Thymus (tissue), 11 donors: ENCODE measurements at regions not wholly inside any gene's neighbourhood (a gene's known extent, or its start where the extent isn't known, plus 50 kb on each side); places are given as distances from the start of the nearest gene placed in this dataset.

ENCODE experiments used
- DNase-seq, 9 donors: peaks; one replicate each; pipeline ENCODE4 v3.0.0-alpha.2; 2013; ENCODE audit warnings: low spot score in 9 of 9, low read depth in 6 of 9, missing footprints in 1 of 9
- H3K27ac ChIP-seq, 2 donors: one replicate each; pipeline ENCODE4 v1.5.1; 2013; ENCODE audit warnings: control low read depth in 1 of 2, low read depth in 1 of 2, low read length in 1 of 2, mild to moderate bottlenecking in 1 of 2, moderate library complexity in 1 of 2
- H3K27me3 ChIP-seq, 2 donors: one replicate each; pipeline ENCODE4 v1.5.1; 2013; ENCODE audit warnings: low read length in 1 of 2; ENCODE audit not compliant: control insufficient read depth in 2 of 2, insufficient read depth in 1 of 2
- H3K36me3 ChIP-seq, 2 donors: one replicate each; pipeline ENCODE4 v1.5.1; 2013; ENCODE audit warnings: low read length in 1 of 2, mild to moderate bottlenecking in 1 of 2, moderate library complexity in 1 of 2; ENCODE audit not compliant: control insufficient read depth in 2 of 2, insufficient read depth in 2 of 2
- H3K4me1 ChIP-seq, 2 donors: one replicate each; pipeline ENCODE4 v1.5.1; 2013; ENCODE audit warnings: low read length in 2 of 2; ENCODE audit not compliant: control insufficient read depth in 2 of 2, insufficient read depth in 2 of 2
- H3K4me3 ChIP-seq, 2 donors: one replicate each; pipeline ENCODE4 v1.5.1; 2013; ENCODE audit warnings: low read length in 2 of 2, control low read depth in 1 of 2, mild to moderate bottlenecking in 1 of 2
- H3K9me3 ChIP-seq, 2 donors: one replicate each; pipeline ENCODE4 v1.5.1; 2013; ENCODE audit warnings: low read length in 1 of 2, mild to moderate bottlenecking in 1 of 2; ENCODE audit not compliant: control insufficient read depth in 2 of 2, insufficient read depth in 1 of 2
- WGBS: extraction: QIAGEN DNeasy Blood & Tissue Kit; methylation state at CpG from one replicate; pipeline ENCODE4 v1.1.7; 2013; 5-methylcytosine and 5-hydroxymethylcytosine counted together
- donor health status: healthy.

DNA sequence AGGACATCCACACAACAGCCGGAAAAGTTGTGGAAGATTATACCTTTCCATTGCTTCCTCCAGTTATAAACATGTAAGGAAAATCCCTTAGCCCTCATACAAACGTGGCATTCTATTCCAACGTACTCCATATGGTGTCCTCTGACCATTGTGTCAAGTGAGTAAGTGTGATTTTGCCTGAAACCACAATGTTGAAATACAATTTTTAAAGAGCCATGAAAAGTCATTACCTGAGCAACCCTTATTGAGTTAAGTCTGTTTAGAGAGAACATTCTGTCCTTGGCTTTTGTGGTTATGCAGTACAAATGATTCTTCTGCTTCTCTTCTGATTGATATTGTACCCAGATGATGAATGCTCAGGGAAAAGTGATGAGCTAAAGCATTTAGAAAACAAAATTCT lies 530.1 kb downstream of the HAO1 start:
- WGBS: 82% methylated on average over 3 of the region's 3 CpGs
- H3K36me3 ChIP-seq: no peaks in the 10 kb centered on the region
- no peaks in the 10 kb centered on the region for H3K27me3 ChIP-seq
- DNase-seq: no peak
- no peaks in the 10 kb centered on the region for H3K9me3 ChIP-seq
- no peak overlapping the region for H3K4me3 ChIP-seq
- H3K27ac ChIP-seq: no peak overlapping the region
- no peaks in the 10 kb centered on the region for H3K4me1 ChIP-seq

DNA sequence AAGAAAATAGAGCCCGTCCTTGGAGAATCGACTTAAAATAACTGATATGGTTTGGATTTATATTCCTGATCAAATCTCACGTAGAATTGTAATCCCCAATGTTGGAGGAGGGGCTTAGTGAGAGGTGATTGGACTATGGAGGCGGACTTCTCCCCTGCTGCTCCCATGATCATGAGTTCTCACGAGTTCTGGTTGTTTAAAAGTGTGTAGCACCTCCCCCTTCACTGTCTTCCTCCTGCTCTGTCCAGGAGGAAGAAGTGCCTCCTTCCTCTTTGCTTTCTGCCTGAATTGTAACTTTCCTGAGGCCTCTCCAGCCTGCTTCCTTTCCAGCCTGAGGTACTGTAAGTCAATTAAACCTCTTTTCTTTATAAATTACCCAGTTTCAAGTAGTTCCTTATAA lies 529.2 kb downstream of the HAO1 start:
- WGBS: 75% methylated on average over 5 of the region's 5 CpGs
- no peaks in the 10 kb centered on the region for H3K4me1 ChIP-seq
- H3K27me3 ChIP-seq: no peaks in the 10 kb centered on the region
- no peak overlapping the region for H3K27ac ChIP-seq
- no peaks in the 10 kb centered on the region for H3K9me3 ChIP-seq
- H3K36me3 ChIP-seq: no peaks in the 10 kb centered on the region
- no peak overlapping the region for H3K4me3 ChIP-seq
- no peak for DNase-seq

DNA sequence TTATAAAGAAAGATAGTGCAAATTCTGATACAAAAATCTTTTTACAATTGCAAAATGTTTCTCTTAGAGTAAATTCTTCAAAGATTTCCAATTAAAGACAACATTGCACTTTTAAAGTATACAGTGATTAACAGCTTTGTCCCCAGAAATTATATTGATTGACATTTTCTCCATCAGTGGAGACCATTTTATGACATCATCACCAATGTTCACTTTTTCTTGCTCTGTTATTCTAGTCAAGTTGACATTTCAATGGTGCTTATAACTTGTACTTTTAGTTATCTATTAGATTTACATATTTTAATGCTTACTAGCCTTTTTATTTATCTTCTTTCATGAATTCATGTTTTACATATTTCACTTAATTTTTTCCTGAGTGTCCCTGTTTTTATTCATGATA lies 524.8 kb downstream of the HAO1 start:
- no peak for DNase-seq
- no peak overlapping the region for H3K4me3 ChIP-seq
- H3K27me3 ChIP-seq: no peaks in the 10 kb centered on the region
- no peak overlapping the region for H3K27ac ChIP-seq
- no peaks in the 10 kb centered on the region for H3K36me3 ChIP-seq
- no peaks in the 10 kb centered on the region for H3K4me1 ChIP-seq
- H3K9me3 ChIP-seq: no peaks in the 10 kb centered on the region

DNA sequence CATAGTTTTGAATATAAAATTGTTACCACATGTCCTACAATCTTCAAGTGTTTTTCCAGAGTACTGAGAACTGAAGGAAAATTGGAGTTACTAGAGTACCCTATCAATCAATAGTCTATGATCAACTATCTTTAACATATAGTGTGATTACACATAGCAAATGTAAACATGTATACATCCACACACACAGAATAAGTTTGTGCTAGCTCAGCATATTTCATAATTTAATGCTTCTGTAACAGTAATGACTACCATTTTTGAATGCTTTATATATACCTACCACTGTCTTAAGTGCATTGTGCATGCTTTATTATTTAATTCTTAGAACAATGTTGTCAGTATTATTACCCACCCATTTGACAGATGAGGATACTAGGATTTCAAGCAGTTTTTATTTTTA lies 523.9 kb downstream of the HAO1 start:
- Histone ChIP-seq H3K4me3 (no peak overlapping the region), H3K27ac (no peak overlapping the region), H3K9me3 (no peaks in the 10 kb centered on the region), H3K27me3 (no peaks in the 10 kb centered on the region), H3K36me3 (no peaks in the 10 kb centered on the region), H3K4me1 (no peaks in the 10 kb centered on the region)
- DNase-seq: no peak

DNA sequence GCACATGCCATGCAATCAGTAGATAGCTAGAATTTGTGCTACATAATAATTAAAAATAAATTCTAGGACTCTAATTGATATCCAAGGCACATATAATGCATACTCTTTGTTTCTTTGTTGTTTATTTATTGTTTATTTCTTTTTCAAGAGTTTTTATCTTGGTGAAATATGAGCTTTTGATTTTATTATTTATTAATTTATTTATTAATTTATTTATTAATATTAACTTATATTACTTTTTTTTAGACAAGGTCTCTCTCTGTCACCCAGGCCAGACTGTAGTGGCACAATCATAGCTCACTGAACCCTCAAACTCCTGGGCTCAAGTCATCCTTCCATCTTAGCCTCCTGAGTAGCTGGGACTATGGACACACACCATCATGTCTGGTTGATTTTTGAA lies 519.9 kb downstream of the HAO1 start:
- no peak for DNase-seq

DNA sequence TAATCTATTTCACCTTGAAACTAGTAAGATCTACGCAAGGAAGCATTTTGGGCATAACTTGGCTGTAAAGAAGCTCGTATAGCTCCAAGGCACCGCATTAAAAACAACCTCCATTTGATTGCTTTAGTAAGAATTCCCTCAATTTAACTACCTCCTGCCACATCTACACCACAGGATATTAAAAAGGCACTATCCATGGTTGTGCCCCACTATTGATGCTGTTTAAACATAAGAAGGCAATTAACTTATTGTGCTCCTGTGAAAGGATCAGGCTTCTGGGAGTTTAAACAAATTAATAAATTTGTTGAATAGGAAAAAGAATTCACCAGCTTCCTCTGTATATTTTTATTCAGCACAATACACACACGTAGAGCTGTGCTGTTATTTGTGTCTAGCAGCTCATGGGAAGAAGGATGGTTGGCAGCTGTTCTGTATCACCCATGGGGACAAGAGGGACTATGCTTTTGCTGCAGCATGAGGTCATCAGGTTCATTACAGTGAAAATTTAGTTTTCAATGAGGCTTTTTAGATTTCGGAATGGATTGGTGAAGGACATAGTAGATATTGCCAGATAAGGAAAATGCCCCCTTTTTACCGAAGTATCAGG lies 513.3 kb downstream of the HAO1 start:
- H3K27ac ChIP-seq: no peak overlapping the region
- no peaks in the 10 kb centered on the region for H3K4me1 ChIP-seq
- 90% methylated on average over 6 of the region's 6 CpGs for WGBS
- no peak overlapping the region for H3K4me3 ChIP-seq
- DNase-seq: no peak
- no peaks in the 10 kb centered on the region for H3K36me3 ChIP-seq
- H3K27me3 ChIP-seq: no peaks in the 10 kb centered on the region
- H3K9me3 ChIP-seq: no peaks in the 10 kb centered on the region

More for the DNA sequence above, 519.9 kb downstream of the HAO1 start:
- Histone ChIP-seq H3K4me3 (no peak overlapping the region), H3K9me3 (no peaks in the 10 kb centered on the region), H3K36me3 (no peaks in the 10 kb centered on the region), H3K27ac (no peak overlapping the region), H3K4me1 (no peaks in the 10 kb centered on the region), H3K27me3 (no peaks in the 10 kb centered on the region)

DNA sequence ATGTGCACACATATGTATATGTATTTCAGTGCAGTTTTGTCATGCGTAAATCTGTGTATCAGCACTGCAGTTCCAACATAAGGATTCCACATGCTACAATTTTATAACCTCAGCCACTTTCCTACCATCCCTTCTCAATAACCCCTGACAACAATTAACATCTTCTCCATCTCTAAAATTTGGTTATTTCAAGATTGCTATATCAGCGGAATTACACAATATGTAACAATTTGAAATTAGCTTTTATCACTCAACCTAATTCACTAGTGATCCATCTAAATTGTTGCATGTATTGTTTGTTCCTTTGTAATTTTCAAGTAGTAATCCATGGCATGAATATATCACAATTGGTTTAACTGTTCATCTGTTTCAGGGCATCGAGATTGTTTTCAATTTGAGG lies 511.3 kb downstream of the HAO1 start:
- Histone ChIP-seq H3K4me1 (no peaks in the 10 kb centered on the region), H3K9me3 (no peaks in the 10 kb centered on the region), H3K27me3 (no peaks in the 10 kb centered on the region), H3K4me3 (no peak overlapping the region), H3K36me3 (no peaks in the 10 kb centered on the region), H3K27ac (no peak overlapping the region)
- no peak for DNase-seq
- WGBS: 98% methylated on average over 3 of the region's 3 CpGs

DNA sequence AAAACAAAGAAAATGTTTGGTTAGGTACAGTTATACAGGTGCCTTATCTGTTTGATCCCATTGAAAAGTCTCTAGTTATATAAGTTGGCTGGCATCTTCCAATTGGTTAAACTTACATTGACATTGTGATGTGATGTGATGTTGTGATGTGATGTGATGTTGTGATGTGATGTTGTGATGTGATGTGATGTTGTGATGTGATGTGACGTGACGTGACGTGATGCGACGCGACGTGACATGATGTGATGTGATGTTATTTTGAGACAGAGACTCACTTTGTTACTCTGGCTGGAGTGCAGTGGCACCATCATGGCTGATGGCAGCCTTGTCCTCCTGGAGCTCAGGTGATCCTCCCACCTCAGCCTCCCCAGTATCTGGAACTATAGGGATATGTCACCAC lies 507.6 kb downstream of the HAO1 start:
- WGBS: over 99% methylated on average over 7 of the region's 7 CpGs
- no peak overlapping the region for H3K4me3 ChIP-seq
- no peaks in the 10 kb centered on the region for H3K9me3 ChIP-seq
- no peaks in the 10 kb centered on the region for H3K36me3 ChIP-seq
- no peaks in the 10 kb centered on the region for H3K27me3 ChIP-seq
- no peak overlapping the region for H3K27ac ChIP-seq
- H3K4me1 ChIP-seq: no peaks in the 10 kb centered on the region
- no peak for DNase-seq

DNA sequence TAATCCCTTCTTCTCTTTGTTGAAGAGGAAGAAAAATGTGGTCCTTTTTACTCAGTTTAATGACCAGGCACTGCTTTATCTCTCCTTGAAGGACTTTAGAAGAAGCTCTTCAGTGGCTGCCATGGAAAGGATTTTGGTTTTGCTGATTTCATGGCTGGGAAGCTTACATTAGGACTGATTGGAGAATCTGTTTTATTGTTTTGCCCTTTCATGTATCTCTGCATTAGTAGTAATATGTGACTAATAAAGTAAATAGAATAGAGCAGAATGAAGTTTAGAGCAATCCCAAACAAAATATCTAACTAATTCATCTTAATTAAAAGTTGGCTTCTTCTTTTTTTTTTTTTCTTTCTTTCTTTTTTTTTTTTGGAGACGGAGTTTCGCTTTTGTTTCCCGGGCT lies 502.9 kb downstream of the HAO1 start:
- Histone ChIP-seq H3K36me3 (no peaks in the 10 kb centered on the region), H3K27ac (no peak overlapping the region), H3K4me3 (no peak overlapping the region), H3K9me3 (no peaks in the 10 kb centered on the region), H3K27me3 (no peaks in the 10 kb centered on the region), H3K4me1 (no peaks in the 10 kb centered on the region)
- no peak for DNase-seq
- WGBS: 97% methylated on average over 3 of the region's 3 CpGs

DNA sequence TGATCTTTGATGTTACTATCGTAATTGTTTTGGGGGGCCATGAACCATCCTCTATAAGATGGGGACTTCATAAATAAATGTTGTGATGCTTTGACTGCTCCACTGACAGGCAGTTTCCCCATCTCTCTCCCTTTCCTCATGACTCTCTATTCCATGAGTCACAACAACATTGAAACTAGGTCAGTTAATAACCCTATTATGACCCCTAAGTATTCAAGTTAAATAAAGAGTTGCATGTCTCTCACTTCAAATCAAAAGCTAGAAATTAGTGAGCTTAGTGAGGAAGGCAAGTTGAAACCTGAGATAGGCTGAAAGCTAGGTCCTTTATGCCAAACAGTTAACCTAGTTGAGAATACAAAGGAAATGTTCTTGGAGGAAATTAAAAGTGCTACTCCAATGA lies 491.0 kb downstream of the HAO1 start:
- no peak for DNase-seq
- Histone ChIP-seq H3K27me3 (no peaks in the 10 kb centered on the region), H3K4me1 (no peaks in the 10 kb centered on the region), H3K36me3 (no peaks in the 10 kb centered on the region), H3K27ac (no peak overlapping the region), H3K9me3 (no peaks in the 10 kb centered on the region), H3K4me3 (no peak overlapping the region)
- 100% methylated on average over 1 of the region's 1 CpG for WGBS
